MM.1S (cell line): ENCODE measurements at regions not wholly inside any gene's neighbourhood (a gene's known extent, or its start where the extent isn't known, plus 50 kb on each side); places are given as distances from the start of the nearest gene placed in this dataset.

Experiments used
- DNase-seq: peaks from one replicate; pipeline ENCODE4 v3.0.0-alpha.2; 2015
- H2AFZ ChIP-seq: fragments of 300-600 bp; sonication (generic); 2 replicates; pipeline ENCODE4 v1.6.0; 2016; ENCODE audit warnings: antibody characterized with exemption, low read length
- H3F3A ChIP-seq: fragments of 300-600 bp; sonication (generic); 2 replicates; pipeline ENCODE4 v1.6.1; 2016; ENCODE audit warnings: mild to moderate bottlenecking, antibody characterized with exemption, low read length, moderate library complexity, mixed read lengths; ENCODE audit not compliant: insufficient read depth
- H3K27ac ChIP-seq: fragments of 300-600 bp; sonication (generic); 2 replicates; pipeline ENCODE4 v1.5.1; 2016; ENCODE audit warnings: mild to moderate bottlenecking, low read length
- H3K27me3 ChIP-seq: fragments of 300-600 bp; sonication (generic); replicated peaks from 2 replicates; pipeline ENCODE4 v1.6.0; 2016; ENCODE audit warnings: low read length; ENCODE audit not compliant: insufficient read depth
- H3K36me3 ChIP-seq: fragments of 300-600 bp; sonication (generic); replicated peaks from 2 replicates; pipeline ENCODE4 v1.6.1; 2016; ENCODE audit warnings: mild to moderate bottlenecking, low read length, mixed read lengths; ENCODE audit not compliant: insufficient read depth
- H3K4me1 ChIP-seq: fragments of 300-600 bp; sonication (generic); 2 replicates; pipeline ENCODE4 v1.6.1; 2016; ENCODE audit warnings: low read length, mixed read lengths
- H3K4me2 ChIP-seq: fragments of 300-600 bp; sonication (generic); 2 replicates; pipeline ENCODE4 v1.6.0; 2016; ENCODE audit warnings: low read depth, low read length
- H3K4me3 ChIP-seq: fragments of 300-600 bp; sonication (generic); 2 replicates; pipeline ENCODE4 v1.5.1; 2016; ENCODE audit warnings: low read length, mixed read lengths
- H3K79me2 ChIP-seq: fragments of 300-600 bp; sonication (generic); 2 replicates; pipeline ENCODE4 v1.6.1; 2016; ENCODE audit warnings: mixed run types, low read length, mixed read lengths
- H3K9ac ChIP-seq: fragments of 300-600 bp; sonication (generic); 2 replicates; pipeline ENCODE4 v1.6.1; 2016; ENCODE audit warnings: low read length, mixed read lengths
- H3K9me2 ChIP-seq: fragments of 300-600 bp; sonication (generic); replicated peaks from 2 replicates; pipeline ENCODE4 v1.6.1; 2016; ENCODE audit warnings: mild to moderate bottlenecking, low read length, mixed read lengths; ENCODE audit not compliant: insufficient read depth
- H3K9me3 ChIP-seq: fragments of 300-600 bp; sonication (generic); replicated peaks from 2 replicates; pipeline ENCODE4 v1.6.1; 2016; ENCODE audit warnings: mild to moderate bottlenecking, low read length, mixed read lengths; ENCODE audit not compliant: insufficient read depth
- H4K20me1 ChIP-seq: fragments of 300-600 bp; sonication (generic); 2 replicates; pipeline ENCODE4 v1.6.1; 2016; ENCODE audit warnings: mild to moderate bottlenecking, low read length, moderate library complexity, mixed read lengths; ENCODE audit not compliant: insufficient read depth
- EZH2 ChIP-seq: fragments of 300-600 bp; sonication (generic); optimal IDR thresholded peaks from 2 replicates; pipeline ENCODE3; 2017; ENCODE audit warnings: low read depth, mild to moderate bottlenecking, antibody characterized with exemption, low read length, mixed read lengths
- EZH2phosphoT487 ChIP-seq: fragments of 300-600 bp; sonication (generic); IDR thresholded peaks from 2 replicates; pipeline ENCODE4 v1.6.1; 2018; ENCODE audit warnings: antibody characterized with exemption, low read length
- TF ChIP-seq, protein P1 (sequence below): fragments of 300-600 bp; sonication (generic); IDR thresholded peaks from 2 replicates; pipeline ENCODE4 v1.5.1; 2016; ENCODE audit warnings: antibody characterized with exemption, low read length, mixed read lengths

DNA sequence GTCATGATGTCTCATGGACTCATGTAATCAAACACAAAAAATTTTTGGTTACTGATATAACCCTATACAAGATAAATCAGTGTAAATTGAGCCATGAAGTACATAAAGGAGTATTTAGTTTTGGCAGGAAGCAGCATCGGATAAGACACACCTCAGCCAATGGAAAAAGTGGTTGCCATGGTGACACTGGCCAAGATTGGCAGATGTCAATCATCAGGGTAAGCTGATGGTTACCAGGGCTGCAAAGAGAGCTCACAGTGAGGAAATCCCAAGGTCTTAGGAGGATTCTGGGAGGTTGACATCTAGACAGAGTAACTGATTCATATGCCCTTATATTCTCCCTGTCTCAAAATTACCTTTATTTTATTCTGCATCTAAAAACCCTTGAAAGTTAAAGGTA is 203.8 kb upstream of the PCSK2 start:
- H3K79me2 ChIP-seq: no peaks in the 10 kb centered on the region
- DNase-seq: no peak
- H3K9ac ChIP-seq: no peak overlapping the region
- no peak overlapping the region for H3K4me3 ChIP-seq
- H4K20me1 ChIP-seq: no peaks in the 10 kb centered on the region
- no peaks in the 10 kb centered on the region for H3F3A ChIP-seq
- no peaks in the 10 kb centered on the region for H3K27me3 ChIP-seq
- H3K4me2 ChIP-seq: no peak overlapping the region
- H3K9me3 ChIP-seq: no peaks in the 10 kb centered on the region
- H2AFZ ChIP-seq: no peak overlapping the region
- no peaks in the 10 kb centered on the region for H3K4me1 ChIP-seq
- TF ChIP-seq, protein P1, sequence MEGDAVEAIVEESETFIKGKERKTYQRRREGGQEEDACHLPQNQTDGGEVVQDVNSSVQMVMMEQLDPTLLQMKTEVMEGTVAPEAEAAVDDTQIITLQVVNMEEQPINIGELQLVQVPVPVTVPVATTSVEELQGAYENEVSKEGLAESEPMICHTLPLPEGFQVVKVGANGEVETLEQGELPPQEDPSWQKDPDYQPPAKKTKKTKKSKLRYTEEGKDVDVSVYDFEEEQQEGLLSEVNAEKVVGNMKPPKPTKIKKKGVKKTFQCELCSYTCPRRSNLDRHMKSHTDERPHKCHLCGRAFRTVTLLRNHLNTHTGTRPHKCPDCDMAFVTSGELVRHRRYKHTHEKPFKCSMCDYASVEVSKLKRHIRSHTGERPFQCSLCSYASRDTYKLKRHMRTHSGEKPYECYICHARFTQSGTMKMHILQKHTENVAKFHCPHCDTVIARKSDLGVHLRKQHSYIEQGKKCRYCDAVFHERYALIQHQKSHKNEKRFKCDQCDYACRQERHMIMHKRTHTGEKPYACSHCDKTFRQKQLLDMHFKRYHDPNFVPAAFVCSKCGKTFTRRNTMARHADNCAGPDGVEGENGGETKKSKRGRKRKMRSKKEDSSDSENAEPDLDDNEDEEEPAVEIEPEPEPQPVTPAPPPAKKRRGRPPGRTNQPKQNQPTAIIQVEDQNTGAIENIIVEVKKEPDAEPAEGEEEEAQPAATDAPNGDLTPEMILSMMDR: no peak
- no peak for TF ChIP-seq EZH2
- TF ChIP-seq EZH2phosphoT487: no peak
- H3K9me2 ChIP-seq: no peaks in the 10 kb centered on the region
- no peaks in the 10 kb centered on the region for H3K36me3 ChIP-seq
- no peak overlapping the region for H3K27ac ChIP-seq

GRCh38 chr20:17023806-17024205 is 203.0 kb upstream of the PCSK2 start:
- H4K20me1 ChIP-seq: no peaks in the 10 kb centered on the region
- no peak for DNase-seq
- no peaks in the 10 kb centered on the region for H3K79me2 ChIP-seq
- H3K4me2 ChIP-seq: no peak overlapping the region
- H3K27me3 ChIP-seq: no peaks in the 10 kb centered on the region
- no peaks in the 10 kb centered on the region for H3K9me3 ChIP-seq
- no peak overlapping the region for H3K27ac ChIP-seq
- no peak for TF ChIP-seq EZH2phosphoT487
- no peak for TF ChIP-seq EZH2
- TF ChIP-seq, protein P1: no peak
- no peaks in the 10 kb centered on the region for H3K9me2 ChIP-seq
- H3F3A ChIP-seq: no peaks in the 10 kb centered on the region
- no peaks in the 10 kb centered on the region for H3K36me3 ChIP-seq
- H2AFZ ChIP-seq: no peak overlapping the region
- H3K9ac ChIP-seq: no peak overlapping the region
- H3K4me1 ChIP-seq: no peaks in the 10 kb centered on the region
- H3K4me3 ChIP-seq: no peak overlapping the region

- H3K9ac ChIP-seq: no peak overlapping the region
- H3K36me3 ChIP-seq: no peaks in the 10 kb centered on the region
- no peaks in the 10 kb centered on the region for H3K79me2 ChIP-seq
- H3K27me3 ChIP-seq: no peaks in the 10 kb centered on the region
- H3K27ac ChIP-seq: no peak overlapping the region
- no peak overlapping the region for H3K4me3 ChIP-seq
- no peaks in the 10 kb centered on the region for H3K4me1 ChIP-seq
- H3K4me2 ChIP-seq: no peak overlapping the region
- no peak for DNase-seq
- no peaks in the 10 kb centered on the region for H4K20me1 ChIP-seq
- H3K9me2 ChIP-seq: no peaks in the 10 kb centered on the region
- no peak for TF ChIP-seq EZH2phosphoT487
- TF ChIP-seq, protein P1: no peak
- TF ChIP-seq EZH2: no peak
- no peaks in the 10 kb centered on the region for H3F3A ChIP-seq
- H2AFZ ChIP-seq: no peak overlapping the region
- no peaks in the 10 kb centered on the region for H3K9me3 ChIP-seq
Measured at GRCh38 chr20:17024513-17025119, 202.2 kb upstream of the PCSK2 start.
